ENCODE measurements at regions not wholly inside any gene's neighbourhood (a gene's known extent, or its start where the extent isn't known, plus 50 kb on each side); places are given as distances from the start of the nearest gene placed in this dataset.

DNA sequence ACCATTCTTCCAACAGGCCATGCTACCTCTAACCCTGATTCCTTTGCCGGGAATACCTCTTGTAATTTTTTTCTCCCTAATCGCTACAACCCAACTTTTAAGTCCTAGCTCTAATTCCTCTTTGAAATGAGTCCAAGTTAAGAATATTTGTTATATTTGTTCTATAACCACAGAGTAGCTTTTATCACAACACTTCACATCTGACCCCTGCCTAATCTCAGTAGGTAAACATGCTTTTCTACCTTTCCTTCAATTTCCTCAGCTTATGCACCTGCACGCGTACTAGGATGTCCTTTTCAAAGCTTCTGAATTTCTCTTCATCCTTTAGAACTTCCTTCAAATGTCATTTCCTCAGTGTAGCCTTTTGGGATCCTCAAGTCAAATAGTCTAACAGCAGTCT lies 915.5 kb upstream of the LCORL start:
- H3K27ac ChIP-seq, result no peak overlapping the region
- no peaks in the 10 kb centered on the region for H3K4me1 ChIP-seq (ENCODE audit: insufficient read depth)
- no peak for TF ChIP-seq EP300 (IDR thresholded peaks at IDR 0.05)
- TF ChIP-seq POLR2A (IDR thresholded peaks at IDR 0.05), result no peak
- TF ChIP-seq CTCF (IDR thresholded peaks at IDR 0.05), result no peak
- H3K4me3 ChIP-seq, result no peak overlapping the region
- intact Hi-C loops (cut with DNase I), result no loop called here
- H3K9me3 ChIP-seq, result no peaks in the 10 kb centered on the region
- WGBS, 3 donors, result 81 to 96% (median 96%) methylated on average over 4 of the region's 4 CpGs
- no peaks in the 10 kb centered on the region for H3K36me3 ChIP-seq
- no peaks in the 10 kb centered on the region for H3K27me3 ChIP-seq
- no peak for DNase-seq

GRCh38 chr4:18935659-18936345 lies 914.2 kb upstream of the LCORL start:
- no peak overlapping the region for H3K4me3 ChIP-seq
- no peak for TF ChIP-seq POLR2A (IDR thresholded peaks at IDR 0.05)
- TF ChIP-seq EP300 (IDR thresholded peaks at IDR 0.05), result no peak
- no peak for TF ChIP-seq CTCF (IDR thresholded peaks at IDR 0.05)
- no peak overlapping the region for H3K27ac ChIP-seq
- no peaks in the 10 kb centered on the region for H3K36me3 ChIP-seq
- no peaks in the 10 kb centered on the region for H3K4me1 ChIP-seq (ENCODE audit: insufficient read depth)
- DNase-seq, result no peak
- WGBS, 3 donors, result 40 to 45% (median 42%) methylated on average over 7 of the region's 7 CpGs
- intact Hi-C loops (cut with DNase I), result no loop called here
- H3K9me3 ChIP-seq, result no peaks in the 10 kb centered on the region
- no peaks in the 10 kb centered on the region for H3K27me3 ChIP-seq

GRCh38 chr4:18934197-18934596 lies 912.6 kb upstream of the LCORL start:
- no peak for TF ChIP-seq EP300 (IDR thresholded peaks at IDR 0.05)
- TF ChIP-seq POLR2A (IDR thresholded peaks at IDR 0.05), result no peak
- no peak for TF ChIP-seq CTCF (IDR thresholded peaks at IDR 0.05)
- intact Hi-C loops (cut with DNase I), result no loop called here
- Histone ChIP-seq H3K36me3 (no peaks in the 10 kb centered on the region), H3K9me3 (no peaks in the 10 kb centered on the region), H3K4me3 (no peak overlapping the region), H3K4me1 (ENCODE audit: insufficient read depth) (no peaks in the 10 kb centered on the region), H3K27ac (no peak overlapping the region), H3K27me3 (no peaks in the 10 kb centered on the region)
- WGBS, 3 donors, result 45 to 52% (median 45%) methylated on average over 4 of the region's 4 CpGs
- DNase-seq, result no peak

DNA sequence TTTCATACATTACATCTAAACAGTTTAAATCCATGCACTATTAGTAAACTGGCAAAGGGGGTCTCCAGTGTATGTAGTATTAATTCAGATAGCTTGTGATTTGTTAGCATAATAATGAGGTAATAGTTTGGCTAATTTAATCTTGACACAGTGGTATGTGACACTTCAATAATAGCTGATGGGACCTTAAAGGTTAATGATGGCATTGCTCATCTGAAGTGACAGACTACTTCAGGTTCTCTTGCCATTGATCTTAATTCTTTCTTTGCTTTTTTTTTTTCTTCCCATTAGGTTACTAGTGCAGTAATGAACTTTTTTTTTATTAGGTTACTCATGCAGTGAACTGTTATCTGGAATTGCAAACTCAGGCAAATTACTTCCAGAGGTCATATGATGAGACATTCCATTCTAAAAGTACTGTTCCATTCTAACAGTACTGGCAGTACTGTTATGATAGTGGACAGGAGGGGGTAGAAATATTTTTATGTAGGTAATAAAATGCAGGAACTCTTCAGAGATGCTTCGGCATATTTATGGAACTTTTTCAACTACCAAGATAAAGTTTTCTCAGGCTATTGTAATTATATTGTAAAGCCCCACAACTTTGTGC lies 911.3 kb upstream of the LCORL start:
- H3K27me3 ChIP-seq, result no peaks in the 10 kb centered on the region
- DNase-seq, result no peak
- 35 to 60% (median 51%) methylated on average over 1 of the region's 1 CpG for WGBS, 3 donors
- intact Hi-C loops (cut with DNase I), result no loop called here
- no peak for TF ChIP-seq POLR2A (IDR thresholded peaks at IDR 0.05)
- no peak for TF ChIP-seq CTCF (IDR thresholded peaks at IDR 0.05)
- TF ChIP-seq EP300 (IDR thresholded peaks at IDR 0.05), result no peak
- H3K27ac ChIP-seq, result no peak overlapping the region
- no peak overlapping the region for H3K4me3 ChIP-seq
- no peaks in the 10 kb centered on the region for H3K36me3 ChIP-seq
- H3K4me1 ChIP-seq (ENCODE audit: insufficient read depth), result no peaks in the 10 kb centered on the region
- H3K9me3 ChIP-seq, result no peaks in the 10 kb centered on the region
